K562 (cell line): ENCODE measurements at regions not wholly inside any gene's neighbourhood (a gene's known extent, or its start where the extent isn't known, plus 50 kb on each side); places are given as distances from the start of the nearest gene placed in this dataset.
"Not testable (repeated sequence)": the region's sequence is repeated elsewhere in the genome, so short reads cannot be mapped to it uniquely, and the experiment has no call there.

Experiments used
- ATAC-seq: fragments of 200-7000 bp; cut with Tn5 transposase; 3 replicates; pipeline ENCODE4 v1.9.1; 2020; ENCODE audit warnings: moderate library complexity
- BruUV-seq: library from RNA; stranded (reverse); fragments of 400-500 nt; replicated peaks from 2 replicates; lab custom pipeline; 2021; lab: Mats Ljungman, UMichigan
- CTCF ChIA-PET: fragments of 300-600 bp; formaldehyde crosslinking; extraction: SDS; loops from one replicate; lab custom pipeline; 2021; ENCODE audit warnings: low intra/inter-chr PET ratio; lab: Yijun Ruan, JAX
- POLR2A ChIA-PET: fragments of 300-600, 350-650 bp; sonication (Branson Sonifier 250); formaldehyde crosslinking; extraction: SDS; loops from one replicate; lab custom pipeline; 2021; ENCODE audit warnings: antibody characterized with exemption, inconsistent platforms; lab: Yijun Ruan, JAX
- DNase-seq, 4 experiments: peaks; one replicate each; pipeline versions ENCODE4 v3.0.0 to v3.0.0-alpha.2; 2011 to 2018; ENCODE audit warnings: low spot score in 3 of 4, mixed read lengths in 3 of 4; ENCODE audit errors: extremely low read depth in 1 of 4
- FAIRE-seq: peaks from 2 replicates; lab custom pipeline; 2011; peaks lifted over from hg19 to GRCh38; lab: Jason Lieb, UNC
- H2AFZ ChIP-seq: 2 replicates; pipeline ENCODE4 v1.6.0; 2011; ENCODE audit warnings: low read depth, low read length, control low read depth, inconsistent platforms
- H3K27ac ChIP-seq: fragments of 200-600 bp; 3 replicates; pipeline ENCODE4 v1.8.0; 2011; ENCODE audit warnings: low read depth, mild to moderate bottlenecking, control low read depth, inconsistent platforms, low read length, moderate library complexity, mixed read lengths; ENCODE audit errors: extremely low read depth
- H3K27me3 ChIP-seq, 2 experiments: fragments of 300-600 bp in 1 of 2; 2 replicates in 1 of 2; 3 replicates in 1 of 2; pipeline versions ENCODE4 v1.6.0 to v1.8.0; 2011; ENCODE audit warnings: inconsistent platforms in 2 of 2, low read length in 2 of 2, mild to moderate bottlenecking in 1 of 2, mixed read lengths in 1 of 2, moderate library complexity in 1 of 2; ENCODE audit not compliant: control insufficient read depth in 2 of 2, insufficient read depth in 2 of 2
- H3K36me3 ChIP-seq: fragments of 300-600 bp; 3 replicates; pipeline ENCODE4 v1.8.0; 2011; ENCODE audit warnings: mild to moderate bottlenecking, low read length, inconsistent platforms; ENCODE audit not compliant: control insufficient read depth, insufficient read depth
- H3K4me1 ChIP-seq, 2 experiments: fragments of 200-600 bp in 1 of 2; replicated peaks in 1 of 2; 2 replicates in 1 of 2; 3 replicates in 1 of 2; pipeline versions ENCODE4 v1.5.1 to v1.8.0; 2011; ENCODE audit warnings: inconsistent platforms in 2 of 2, low read length in 2 of 2, mild to moderate bottlenecking in 1 of 2, mixed read lengths in 1 of 2, moderate library complexity in 1 of 2; ENCODE audit not compliant: control insufficient read depth in 2 of 2, insufficient read depth in 2 of 2
- H3K4me2 ChIP-seq: 2 replicates; pipeline ENCODE4 v1.6.1; 2011; ENCODE audit warnings: low read length, control low read depth, inconsistent platforms, mixed read lengths; ENCODE audit not compliant: insufficient read depth
- H3K4me3 ChIP-seq: fragments of 200-600 bp; sonication (generic), shearing (Covaris generic); 2 replicates; pipeline ENCODE4 v1.5.1; 2016; ENCODE audit warnings: control low read depth, inconsistent platforms
- H3K79me2 ChIP-seq: fragments of 200-600 bp; 3 replicates; pipeline ENCODE4 v1.8.0; 2011; ENCODE audit warnings: low read length, inconsistent platforms; ENCODE audit not compliant: control insufficient read depth, insufficient read depth
- H3K9ac ChIP-seq, 2 experiments: 2 replicates each; pipeline versions ENCODE4 v1.6.0 to v1.6.1; 2011; ENCODE audit warnings: low read depth in 2 of 2, low read length in 2 of 2, control low read depth in 1 of 2, inconsistent platforms in 1 of 2, mild to moderate bottlenecking in 1 of 2, mixed read lengths in 1 of 2; ENCODE audit not compliant: insufficient read depth in 1 of 2
- H3K9me1 ChIP-seq: one replicate; pipeline ENCODE4 v1.6.0; 2011; ENCODE audit warnings: inconsistent platforms, mild to moderate bottlenecking, low read length, moderate library complexity; ENCODE audit not compliant: control insufficient read depth, insufficient read depth
- H3K9me3 ChIP-seq: replicated peaks from 2 replicates; pipeline ENCODE4 v1.5.1; 2011; ENCODE audit warnings: low read depth, low read length, inconsistent platforms; ENCODE audit not compliant: control insufficient read depth, insufficient read depth
- H4K20me1 ChIP-seq: replicated peaks from 2 replicates; pipeline ENCODE4 v1.6.1; 2011; ENCODE audit warnings: low read length, inconsistent platforms, mixed read lengths; ENCODE audit not compliant: control insufficient read depth, insufficient read depth
- CHD2 ChIP-seq: IDR thresholded peaks from 2 replicates; pipeline ENCODE4 v1.6.1; 2011; ENCODE audit warnings: low read depth, low read length
- CHD4 ChIP-seq: fragments of 200-600 bp; sonication (generic); IDR thresholded peaks from 3 replicates; pipeline ENCODE4 v1.6.1; 2012; ENCODE audit warnings: low read depth, mild to moderate bottlenecking, mixed read lengths, low read length, inconsistent platforms; ENCODE audit not compliant: insufficient read depth, insufficient replicate concordance, poor library complexity, severe bottlenecking
- HMG20B ChIP-seq: fragments of 250-450 bp; sonication (Bioruptor Pico); IDR thresholded peaks from 2 replicates; pipeline ENCODE4 v1.5.0; 2021; ENCODE audit warnings: mild to moderate bottlenecking
- MYBL2 ChIP-seq, 2 experiments: fragments of 450-650 bp in 1 of 2; sonication (generic) in 1 of 2; formaldehyde crosslinking in 1 of 2; IDR thresholded peaks; 2 replicates each; pipeline versions ENCODE4 v1.6.1 to v1.8.1; 2017 to 2022; ENCODE audit warnings: borderline replicate concordance in 1 of 2, inconsistent platforms in 1 of 2, low read depth in 1 of 2, mild to moderate bottlenecking in 1 of 2, missing genetic modification reagents in 1 of 2, moderate library complexity in 1 of 2
- RBFOX2 ChIP-seq: fragments of 200-400 bp; formaldehyde crosslinking; IDR thresholded peaks from 2 replicates; pipeline ENCODE4 v1.6.1; 2017; ENCODE audit warnings: low read depth, mild to moderate bottlenecking, low read length, moderate library complexity
- SPI1 ChIP-seq: IDR thresholded peaks from 2 replicates; pipeline ENCODE4 v1.6.1; 2011; ENCODE audit warnings: low read depth, low read length, control low read depth, borderline replicate concordance
- TAF9B ChIP-seq: fragments of 450-650 bp; IDR thresholded peaks from 2 replicates; pipeline ENCODE4 v1.6.1; 2018; ENCODE audit warnings: mild to moderate bottlenecking; ENCODE audit not compliant: partially characterized antibody
- THRB ChIP-seq: fragments of 450-650 bp; formaldehyde crosslinking; conservative IDR thresholded peaks from 2 replicates; pipeline ENCODE4 v1.4.0; 2022; ENCODE audit warnings: mild to moderate bottlenecking, missing genetic modification characterization
- YY1 ChIP-seq, 3 experiments: IDR thresholded peaks; 2 replicates each; pipeline ENCODE4 v1.6.1; 2011; ENCODE audit warnings: low read length in 2 of 3, mild to moderate bottlenecking in 2 of 3, moderate library complexity in 2 of 3, borderline replicate concordance in 1 of 3, control low read depth in 1 of 3, low read depth in 1 of 3; ENCODE audit not compliant: insufficient read depth in 3 of 3, insufficient replicate concordance in 2 of 3, control insufficient read depth in 1 of 3, insufficient read length in 1 of 3; ENCODE audit errors: extremely low read depth in 1 of 3
- ZBTB7A ChIP-seq: IDR thresholded peaks from 2 replicates; pipeline ENCODE4 v1.6.1; 2011; ENCODE audit warnings: low read depth, mild to moderate bottlenecking, low read length, moderate library complexity, borderline replicate concordance; ENCODE audit not compliant: control insufficient read depth
- ZNF707 ChIP-seq: fragments of 250-450 bp; sonication (Bioruptor Pico); conservative IDR thresholded peaks from 2 replicates; pipeline ENCODE4 v1.8.0; 2022; ENCODE audit warnings: inconsistent platforms, mild to moderate bottlenecking, moderate library complexity
- WGBS: fragments of 100-300 bp; shearing (Covaris generic); methylation state at CpG from one replicate; pipeline ENCODE4 v1.1.6; 2016; ENCODE audit warnings: low coverage, mixed read lengths; ENCODE audit not compliant: insufficient coverage; ENCODE audit errors: missing lambda C conversion rate; 5-methylcytosine and 5-hydroxymethylcytosine counted together
- in situ Hi-C: fragments of 300-500 bp; cut with MboI; formaldehyde crosslinking; loops from 4 replicates; pipeline ENCODE4 v1.15.0; 2018; ENCODE audit warnings: inconsistent platforms, mixed read lengths
- intact Hi-C: fragments of 100-400 bp; cut with micrococcal nuclease; formaldehyde crosslinking; loops from 2 replicates; pipeline ENCODE4 v1.14.2; 2022
- TF ChIP-seq, protein P1 (sequence below): sonication (generic); IDR thresholded peaks from 2 replicates; pipeline ENCODE4 v1.6.1; 2016

- TF ChIP-seq MYBL2 (IDR thresholded peaks at IDR 0.05; ENCODE audit: low read depth) (peak; percentile 50; the same call in 1 of the 2 replicates), RBFOX2 (peak; percentile 49; the same call in 1 of the 2 replicates), ZBTB7A (peak; percentile 23; the same call in 1 of the 2 replicates), SPI1 (peak; percentile 78), TAF9B (peak; percentile 75), CHD2 (peak; percentile 95)
- TF ChIP-seq MYBL2 (CRISPR knock-in tag; IDR thresholded peaks at IDR 0.05; ENCODE audit: borderline replicate concordance), result not testable (repeated sequence)
- TF ChIP-seq, protein P1, sequence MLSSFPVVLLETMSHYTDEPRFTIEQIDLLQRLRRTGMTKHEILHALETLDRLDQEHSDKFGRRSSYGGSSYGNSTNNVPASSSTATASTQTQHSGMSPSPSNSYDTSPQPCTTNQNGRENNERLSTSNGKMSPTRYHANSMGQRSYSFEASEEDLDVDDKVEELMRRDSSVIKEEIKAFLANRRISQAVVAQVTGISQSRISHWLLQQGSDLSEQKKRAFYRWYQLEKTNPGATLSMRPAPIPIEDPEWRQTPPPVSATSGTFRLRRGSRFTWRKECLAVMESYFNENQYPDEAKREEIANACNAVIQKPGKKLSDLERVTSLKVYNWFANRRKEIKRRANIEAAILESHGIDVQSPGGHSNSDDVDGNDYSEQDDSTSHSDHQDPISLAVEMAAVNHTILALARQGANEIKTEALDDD, result peak; percentile 9; the same call in 1 of the 2 replicates
- TF ChIP-seq, all 486 proteins: peak for 24; not testable (repeated sequence) for 462
Measured at GRCh38 chr16:54873716-54874373, 56.8 kb upstream of the IRX5 start (continued).

DNA sequence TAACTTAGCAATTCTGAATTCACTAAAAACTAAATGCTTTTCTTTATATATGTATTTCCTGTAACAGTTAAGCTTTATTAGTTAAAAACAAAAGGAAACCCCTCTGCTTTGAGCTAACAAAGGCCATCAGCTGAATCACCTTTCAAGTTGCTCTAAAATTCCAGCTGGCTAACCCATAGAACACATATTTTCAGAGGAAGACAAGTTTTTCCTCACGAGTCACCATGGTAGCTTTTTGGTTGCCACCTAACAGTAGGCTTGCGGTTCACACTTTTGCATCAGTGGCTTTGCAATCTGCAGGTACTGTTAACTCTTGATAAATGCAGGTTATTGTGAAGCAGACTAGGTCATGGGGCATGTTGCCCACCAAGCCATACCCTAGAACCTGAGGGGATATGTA, 57.6 kb upstream of the IRX5 start:
- intact Hi-C loops, result no loop called here
- Histone ChIP-seq H4K20me1 (no peaks in the 10 kb centered on the region), H2AFZ (peak overlapping the region; percentile 91; the same call in 1 of the 2 replicates), H3K9me3 (no peaks in the 10 kb centered on the region), H3K4me3 (peak overlapping the region; percentile 45), H3K4me2 (peak overlapping the region; percentile 80), H3K36me3 (peaks cover 29% of the 10 kb centered on the region; the same call in 1 of the 3 replicates), H3K27ac (peak overlapping the region; percentile 61; the same call in 1 of the 3 replicates), H3K79me2 (peaks cover 9% of the 10 kb centered on the region; the same call in 2 of the 3 replicates), H3K9ac (peak overlapping the region; percentile 47 to 70), H3K9me1 (no peaks in the 10 kb centered on the region), H3K27me3 (peaks cover 0 to 5% of the 10 kb centered on the region in 2 experiments; a peak in 2 of 5 replicates), H3K4me1 (no peaks in the 10 kb centered on the region)
- ATAC-seq, result peak; percentile 35; the same call in 2 of the 3 replicates
- ChIA-PET CTCF (no interaction called here), POLR2A (interaction anchor here (0.9 to 1.4 kb wide), 3 partner anchors 9 to 149 kb away, joined by 4 to 7 read pairs (median 5); no protein-coding TSS in a partner anchor)
- no TSS peak for BruUV-seq
- WGBS, result 10% methylated on average over 2 of the region's 2 CpGs
- TF ChIP-seq THRB (no peak), CHD4 (no peak), ZNF707 (no peak), YY1 (IDR thresholded peaks at IDR 0.05; ENCODE audit: borderline replicate concordance in 1 of 3, control insufficient read depth in 1 of 3, extremely low read depth in 1 of 3, insufficient read depth in 3 of 3, insufficient read length in 1 of 3, insufficient replicate concordance in 2 of 3, low read depth in 1 of 3, low read length in 2 of 3) (no peak), HMG20B (CRISPR knock-in tag) (no peak)
- FAIRE-seq, result no peak
- in situ Hi-C loops, result no loop called here
- DNase-seq, result no peak
